ENCODE measurements at regions not wholly inside any gene's neighbourhood (a gene's known extent, or its start where the extent isn't known, plus 50 kb on each side); places are given as distances from the start of the nearest gene placed in this dataset.

DNA sequence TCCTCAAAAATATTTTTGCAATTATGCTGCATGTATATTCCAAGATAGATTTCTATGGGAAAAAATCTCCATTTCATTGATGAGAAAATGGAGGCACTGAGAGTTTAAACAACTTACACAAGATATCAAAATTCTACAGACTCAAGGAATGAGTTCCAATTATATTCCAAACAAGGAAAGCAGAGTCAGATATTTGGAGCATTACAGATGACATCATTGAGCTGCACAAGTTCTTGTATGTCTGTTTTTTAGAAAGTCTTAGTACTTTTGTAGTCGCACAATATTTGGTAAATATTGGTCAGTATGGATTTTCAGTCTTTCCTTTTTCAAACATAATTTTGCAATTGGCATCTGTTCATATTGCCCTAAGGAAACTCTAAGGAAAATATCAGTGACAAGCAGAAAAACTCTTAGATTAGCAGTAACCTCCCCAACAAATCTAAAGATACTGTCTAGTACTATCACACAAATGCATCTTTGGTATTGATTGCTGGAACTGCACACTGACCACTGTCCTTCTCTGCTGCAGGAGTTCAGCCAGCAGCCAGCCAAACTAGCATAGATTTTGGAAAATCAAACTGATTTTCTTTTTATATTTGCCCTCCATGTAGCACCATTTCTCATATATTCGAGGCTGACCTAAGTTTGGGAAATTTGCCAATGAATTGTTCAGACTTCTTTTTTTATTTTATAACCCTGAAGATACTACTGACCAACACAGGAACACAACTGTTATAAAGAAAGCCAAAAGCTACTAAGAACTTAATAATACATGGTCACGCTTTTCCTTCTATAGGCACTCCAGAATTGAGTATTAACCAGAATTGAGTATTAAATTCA is 51.7 kb upstream of the TBX18 start:
- TF ChIP-seq EP300 (IDR thresholded peaks at IDR 0.05; ENCODE audit: borderline replicate concordance) (no peak), CREB1 (IDR thresholded peaks at IDR 0.05; ENCODE audit: low read depth) (no peak), EGR1 (IDR thresholded peaks at IDR 0.05) (no peak), TAF1 (IDR thresholded peaks at IDR 0.05; ENCODE audit: low read depth) (no peak), CEBPB (IDR thresholded peaks at IDR 0.05) (no peak), FOXM1 (IDR thresholded peaks at IDR 0.05; ENCODE audit: borderline replicate concordance, low read depth) (no peak), ZBTB7A (IDR thresholded peaks at IDR 0.05; ENCODE audit: low read depth) (no peak), TEAD4 (IDR thresholded peaks at IDR 0.05) (no peak), RAD21 (IDR thresholded peaks at IDR 0.05; ENCODE audit: low read depth) (no peak), YY1 (IDR thresholded peaks at IDR 0.05; ENCODE audit: low read depth) (no peak), NFIC (IDR thresholded peaks at IDR 0.05) (no peak)
- TF ChIP-seq, protein P1, sequence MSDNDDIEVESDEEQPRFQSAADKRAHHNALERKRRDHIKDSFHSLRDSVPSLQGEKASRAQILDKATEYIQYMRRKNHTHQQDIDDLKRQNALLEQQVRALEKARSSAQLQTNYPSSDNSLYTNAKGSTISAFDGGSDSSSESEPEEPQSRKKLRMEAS (IDR thresholded peaks at IDR 0.05), result no peak
- TF ChIP-seq, protein P2, sequence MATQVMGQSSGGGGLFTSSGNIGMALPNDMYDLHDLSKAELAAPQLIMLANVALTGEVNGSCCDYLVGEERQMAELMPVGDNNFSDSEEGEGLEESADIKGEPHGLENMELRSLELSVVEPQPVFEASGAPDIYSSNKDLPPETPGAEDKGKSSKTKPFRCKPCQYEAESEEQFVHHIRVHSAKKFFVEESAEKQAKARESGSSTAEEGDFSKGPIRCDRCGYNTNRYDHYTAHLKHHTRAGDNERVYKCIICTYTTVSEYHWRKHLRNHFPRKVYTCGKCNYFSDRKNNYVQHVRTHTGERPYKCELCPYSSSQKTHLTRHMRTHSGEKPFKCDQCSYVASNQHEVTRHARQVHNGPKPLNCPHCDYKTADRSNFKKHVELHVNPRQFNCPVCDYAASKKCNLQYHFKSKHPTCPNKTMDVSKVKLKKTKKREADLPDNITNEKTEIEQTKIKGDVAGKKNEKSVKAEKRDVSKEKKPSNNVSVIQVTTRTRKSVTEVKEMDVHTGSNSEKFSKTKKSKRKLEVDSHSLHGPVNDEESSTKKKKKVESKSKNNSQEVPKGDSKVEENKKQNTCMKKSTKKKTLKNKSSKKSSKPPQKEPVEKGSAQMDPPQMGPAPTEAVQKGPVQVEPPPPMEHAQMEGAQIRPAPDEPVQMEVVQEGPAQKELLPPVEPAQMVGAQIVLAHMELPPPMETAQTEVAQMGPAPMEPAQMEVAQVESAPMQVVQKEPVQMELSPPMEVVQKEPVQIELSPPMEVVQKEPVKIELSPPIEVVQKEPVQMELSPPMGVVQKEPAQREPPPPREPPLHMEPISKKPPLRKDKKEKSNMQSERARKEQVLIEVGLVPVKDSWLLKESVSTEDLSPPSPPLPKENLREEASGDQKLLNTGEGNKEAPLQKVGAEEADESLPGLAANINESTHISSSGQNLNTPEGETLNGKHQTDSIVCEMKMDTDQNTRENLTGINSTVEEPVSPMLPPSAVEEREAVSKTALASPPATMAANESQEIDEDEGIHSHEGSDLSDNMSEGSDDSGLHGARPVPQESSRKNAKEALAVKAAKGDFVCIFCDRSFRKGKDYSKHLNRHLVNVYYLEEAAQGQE (IDR thresholded peaks at IDR 0.05; ENCODE audit: low read depth), result no peak
- TF ChIP-seq, protein P3, sequence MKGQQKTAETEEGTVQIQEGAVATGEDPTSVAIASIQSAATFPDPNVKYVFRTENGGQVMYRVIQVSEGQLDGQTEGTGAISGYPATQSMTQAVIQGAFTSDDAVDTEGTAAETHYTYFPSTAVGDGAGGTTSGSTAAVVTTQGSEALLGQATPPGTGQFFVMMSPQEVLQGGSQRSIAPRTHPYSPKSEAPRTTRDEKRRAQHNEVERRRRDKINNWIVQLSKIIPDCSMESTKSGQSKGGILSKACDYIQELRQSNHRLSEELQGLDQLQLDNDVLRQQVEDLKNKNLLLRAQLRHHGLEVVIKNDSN (IDR thresholded peaks at IDR 0.05), result no peak

All from Ishikawa (cell line).